Middle frontal gyrus (tissue), 1 donor: ENCODE measurements at regions not wholly inside any gene's neighbourhood (a gene's known extent, or its start where the extent isn't known, plus 50 kb on each side); places are given as distances from the start of the nearest gene placed in this dataset.
"Not testable (repeated sequence)": the region's sequence is repeated elsewhere in the genome, so short reads cannot be mapped to it uniquely, and the experiment has no call there.

Experiments used
- DNase-seq: peaks from one replicate; pipeline ENCODE4 v3.0.0-alpha.2; 2015; ENCODE audit warnings: low spot score; ENCODE audit errors: extremely low spot score

DNA sequence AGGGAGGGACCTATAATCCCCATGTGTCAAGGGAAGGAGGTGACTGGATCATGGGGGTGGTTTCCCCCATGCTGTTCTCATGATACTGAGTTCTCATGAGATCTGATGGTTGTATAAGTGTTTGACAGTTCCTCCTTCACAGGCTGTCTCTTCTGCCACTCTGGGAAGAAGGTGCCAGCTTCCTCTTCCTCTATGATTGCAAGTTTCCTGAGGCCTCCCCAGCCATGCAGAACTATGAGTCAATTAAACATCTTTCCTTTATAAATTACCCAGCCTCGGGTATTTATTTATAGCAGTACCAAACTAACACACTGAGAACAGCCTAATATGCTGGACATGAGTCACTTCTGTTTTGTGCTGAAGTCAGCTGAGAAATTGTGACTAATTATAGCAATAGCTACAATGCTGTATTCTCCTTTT is 656.9 kb upstream of the CPEB2 start:
- no peak for DNase-seq

- DNase-seq, result no peak
Observed at GRCh38 chr4:14347526-14347925, 654.8 kb upstream of the CPEB2 start.

- DNase-seq, result no peak
Observed at GRCh38 chr4:14348506-14348905, 653.8 kb upstream of the CPEB2 start.

GRCh38 chr4:14358544-14359160 is 643.6 kb upstream of the CPEB2 start:
- DNase-seq, result not testable (repeated sequence)

DNA sequence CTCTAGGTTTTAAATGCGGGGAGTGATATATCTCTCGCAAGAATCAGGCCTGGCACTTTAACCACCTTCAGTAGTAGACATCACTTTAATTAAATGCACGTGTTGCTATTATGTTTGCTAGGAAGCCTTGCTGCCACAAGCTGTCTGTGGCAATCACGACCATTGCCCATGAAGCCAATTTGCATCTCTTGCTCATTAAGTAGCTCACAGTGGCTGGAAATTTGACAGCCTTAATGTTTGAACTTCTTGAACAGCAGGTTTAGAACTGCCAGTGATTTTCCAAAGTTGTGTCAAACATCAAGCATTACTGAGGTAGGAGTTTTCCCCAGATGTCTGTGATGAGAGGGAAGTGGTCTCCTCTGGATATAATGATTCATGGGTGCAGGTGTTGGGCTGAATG is 642.3 kb upstream of the CPEB2 start:
- DNase-seq, result no peak

GRCh38 chr4:14361084-14361483 is 641.2 kb upstream of the CPEB2 start:
- no peak for DNase-seq

DNA sequence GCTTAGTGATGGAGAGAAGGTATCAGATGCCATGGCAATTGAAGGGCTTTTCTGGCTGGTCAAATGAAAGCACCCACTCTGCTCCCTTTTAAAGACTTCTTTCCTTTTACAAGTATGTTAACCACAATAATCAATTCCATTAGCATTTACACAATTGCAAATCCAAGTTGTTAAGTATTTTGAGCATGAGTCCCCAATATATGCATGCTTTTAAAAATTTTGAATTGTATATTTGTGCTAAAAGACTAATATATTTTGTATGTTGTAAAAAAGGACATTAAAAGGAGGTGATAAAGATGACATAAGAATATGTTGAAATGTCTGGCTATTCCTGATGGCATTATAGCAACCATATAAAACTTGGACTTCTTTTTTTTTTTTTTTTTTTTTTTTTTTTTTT is 639.9 kb upstream of the CPEB2 start:
- no peak for DNase-seq

GRCh38 chr4:14364953-14365536 is 637.2 kb upstream of the CPEB2 start:
- DNase-seq, result no peak

DNA sequence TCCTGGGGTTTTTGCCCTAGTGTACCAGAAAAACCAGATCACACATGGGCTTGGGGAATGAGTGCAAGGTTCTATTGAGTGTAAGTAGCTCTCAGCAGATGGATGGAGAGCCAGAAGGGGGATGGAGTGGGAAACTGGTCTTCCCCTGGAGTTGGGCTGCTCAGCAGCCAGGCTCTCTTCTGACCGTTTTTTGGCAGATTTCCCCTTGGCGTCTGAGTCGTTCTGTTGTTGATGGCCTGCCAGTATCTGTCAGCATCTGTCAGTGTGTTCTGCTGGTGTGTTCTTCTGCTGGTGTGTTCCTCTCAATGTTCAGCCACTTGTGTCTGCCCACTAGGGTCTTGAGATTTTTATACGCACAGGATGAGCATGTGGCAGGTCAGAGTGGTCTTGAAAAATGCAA is 633.9 kb upstream of the CPEB2 start:
- no peak for DNase-seq

DNA sequence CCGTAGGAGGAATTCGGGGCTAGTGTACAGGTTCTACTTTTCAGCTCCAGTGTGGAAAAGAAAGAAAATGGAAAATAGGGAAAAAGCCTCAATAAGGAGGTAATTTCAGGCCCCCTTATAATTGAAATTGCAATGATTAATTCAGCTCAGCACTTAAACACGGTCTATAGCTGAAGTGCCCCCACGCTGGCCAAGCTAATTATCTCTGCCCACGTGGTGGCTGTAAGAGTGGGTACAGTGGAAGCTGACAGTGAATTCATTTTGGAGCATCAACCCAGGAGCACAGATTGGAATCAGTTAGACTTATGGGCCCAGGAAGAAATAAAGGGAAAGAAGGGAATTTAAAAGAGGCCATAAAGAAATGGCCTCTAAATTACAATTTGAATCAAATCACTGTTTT is 631.1 kb upstream of the CPEB2 start:
- DNase-seq, result no peak

DNA sequence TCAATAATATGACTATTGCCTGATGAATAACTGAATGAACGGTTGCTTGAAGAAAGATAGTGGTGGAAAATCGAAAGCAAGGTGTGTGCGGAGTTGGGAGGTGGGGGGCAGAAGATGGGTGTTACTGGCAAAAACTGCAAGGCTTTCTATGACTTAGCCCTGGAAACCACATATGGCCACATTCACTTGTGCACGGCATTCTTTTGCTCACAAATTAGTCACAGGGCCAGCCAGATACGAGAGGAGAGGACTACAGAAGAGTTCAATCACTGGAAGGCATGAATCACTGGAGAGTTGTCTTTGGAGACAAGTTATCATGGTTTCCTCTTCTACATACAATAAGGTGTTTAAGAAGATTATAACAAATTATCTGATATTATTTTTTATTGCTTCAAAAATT is 626.5 kb upstream of the CPEB2 start:
- DNase-seq, result no peak

DNA sequence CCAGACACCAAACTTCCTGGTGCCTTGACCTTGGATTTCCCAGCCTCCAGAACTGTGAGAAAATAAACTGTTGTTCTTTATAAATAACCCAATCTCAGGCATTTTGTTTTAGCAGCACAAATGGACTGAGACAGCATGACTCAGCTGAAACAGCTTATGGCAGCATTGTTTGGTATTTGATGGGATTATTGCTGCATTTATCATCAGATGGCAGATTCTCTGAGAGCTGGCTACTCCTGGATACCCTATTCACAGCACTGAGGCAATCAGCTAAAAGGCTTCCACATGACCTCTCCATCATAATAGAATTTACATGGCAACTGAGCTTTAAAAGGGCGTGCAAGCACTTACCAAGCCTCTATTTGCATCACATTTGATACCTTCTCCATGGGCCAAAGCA is 623.1 kb upstream of the CPEB2 start:
- DNase-seq, result no peak

DNA sequence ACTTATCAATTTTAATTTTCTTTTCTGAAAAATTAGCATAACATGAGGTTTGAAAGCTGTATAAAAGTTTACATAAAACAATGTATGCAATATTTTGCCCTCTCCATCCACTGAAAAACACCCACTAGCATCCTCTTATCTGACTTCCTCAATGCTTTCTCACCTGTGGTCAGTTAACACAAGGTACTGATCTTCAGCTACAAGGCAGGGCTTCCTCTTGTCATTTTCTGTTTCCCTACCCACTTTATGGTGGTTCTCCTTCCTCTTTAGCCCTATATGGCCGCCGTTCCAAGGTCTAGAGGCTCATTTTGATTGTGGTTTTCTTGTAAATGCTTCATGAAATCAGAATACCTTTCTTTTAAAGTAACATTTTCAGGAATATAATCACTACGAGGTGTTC is 618.6 kb upstream of the CPEB2 start:
- no peak for DNase-seq

- no peak for DNase-seq
Observed at GRCh38 chr4:14384824-14385223, 617.5 kb upstream of the CPEB2 start.

GRCh38 chr4:14386196-14386595 is 616.1 kb upstream of the CPEB2 start:
- no peak for DNase-seq

DNA sequence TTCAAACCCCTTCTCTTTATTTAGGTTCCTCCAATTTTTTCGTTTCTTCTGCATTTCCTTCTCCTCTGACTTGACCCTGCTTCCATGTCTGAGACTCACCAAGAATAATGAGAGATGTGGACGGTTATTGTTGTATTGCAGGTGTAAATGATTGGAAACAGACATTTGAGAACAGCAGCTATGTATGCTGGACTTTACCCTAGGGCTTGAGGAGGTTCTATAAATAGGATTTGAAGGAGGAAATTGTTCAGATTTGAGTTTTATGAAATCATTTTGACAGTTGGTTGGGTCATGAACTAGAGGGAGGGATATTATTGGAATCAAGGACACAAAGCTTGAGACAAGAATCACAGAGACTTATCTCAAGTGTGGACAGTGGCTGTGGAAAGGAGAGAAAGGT is 614.6 kb upstream of the CPEB2 start:
- no peak for DNase-seq

DNA sequence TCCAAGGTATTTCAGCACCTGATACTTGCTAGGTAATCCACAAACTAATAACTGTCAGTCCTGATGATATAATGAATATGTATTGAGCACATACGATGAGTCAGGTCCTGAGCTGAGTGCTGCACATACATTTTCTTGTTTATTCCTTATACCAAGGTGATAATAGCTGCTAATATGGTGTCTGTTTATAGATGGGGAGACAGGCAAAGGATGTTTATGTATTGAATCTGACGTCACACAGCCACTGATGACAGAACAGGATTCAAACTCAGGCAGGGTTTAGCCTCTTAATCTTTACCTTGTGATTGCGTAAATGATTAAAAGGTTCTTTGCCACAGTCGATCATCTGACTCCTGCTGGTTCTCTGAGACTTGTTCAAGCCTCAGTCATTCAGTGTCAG is 609.9 kb upstream of the CPEB2 start:
- no peak for DNase-seq

- DNase-seq, result no peak
Observed at GRCh38 chr4:14396183-14396582, 606.1 kb upstream of the CPEB2 start.

DNA sequence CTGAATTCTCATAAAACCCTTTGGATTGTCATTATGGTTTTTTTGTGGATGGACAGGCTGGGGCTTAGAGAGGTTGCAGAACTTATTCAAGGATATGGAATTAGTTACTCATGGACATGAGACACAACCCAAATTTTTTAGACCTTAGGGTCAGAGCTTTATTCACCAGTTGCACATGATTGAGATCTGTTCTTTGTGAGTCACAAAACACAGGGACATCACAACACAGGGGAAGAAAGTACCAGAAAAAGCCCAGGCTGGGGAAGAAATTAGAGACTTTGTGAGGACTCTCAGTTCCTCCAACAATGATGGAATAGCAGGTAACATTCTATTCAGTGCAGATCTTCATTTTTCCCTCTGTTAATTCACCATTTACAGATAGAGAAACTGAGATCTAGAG is 602.4 kb upstream of the CPEB2 start:
- no peak for DNase-seq

DNA sequence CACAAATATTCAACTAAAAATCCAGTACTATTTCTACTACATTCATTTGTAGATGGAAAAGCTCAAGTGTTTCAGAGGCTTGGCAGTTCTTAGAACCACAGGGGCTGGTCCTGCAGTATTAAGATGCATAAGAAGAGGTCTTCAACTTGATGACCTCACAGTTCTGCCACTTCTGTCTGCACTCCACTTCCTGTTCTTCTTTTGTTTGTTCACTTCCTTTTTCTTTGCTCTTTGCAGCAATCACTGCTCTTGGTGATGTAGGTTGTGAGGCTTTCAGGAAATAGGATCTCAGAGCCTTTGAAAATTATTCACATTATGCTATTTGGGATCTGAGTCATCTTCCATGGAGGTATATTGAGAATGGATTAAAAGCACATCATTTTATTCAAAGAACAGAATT is 602.0 kb upstream of the CPEB2 start:
- DNase-seq, result no peak

DNA sequence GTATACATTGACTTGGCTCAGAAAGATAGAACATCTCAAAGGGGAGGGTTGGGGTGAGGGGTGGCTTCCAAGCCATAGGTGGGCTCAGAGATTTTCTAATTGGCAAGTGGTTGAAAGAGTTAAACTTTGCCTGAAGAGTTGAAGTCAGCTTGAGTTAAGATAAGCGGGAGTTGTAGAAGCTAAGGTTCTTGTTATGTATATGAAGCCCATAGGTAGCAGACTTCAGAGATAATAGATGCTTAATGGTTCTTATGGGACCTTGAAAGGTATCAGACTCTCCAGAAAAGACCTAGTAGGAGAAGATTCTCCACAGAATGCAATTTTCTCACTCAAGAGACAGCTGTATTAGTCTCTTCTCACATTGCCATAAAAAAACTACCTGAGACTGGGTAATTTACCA is 599.1 kb upstream of the CPEB2 start:
- DNase-seq, result no peak

GRCh38 chr4:14404730-14405129 is 597.6 kb upstream of the CPEB2 start:
- no peak for DNase-seq

DNA sequence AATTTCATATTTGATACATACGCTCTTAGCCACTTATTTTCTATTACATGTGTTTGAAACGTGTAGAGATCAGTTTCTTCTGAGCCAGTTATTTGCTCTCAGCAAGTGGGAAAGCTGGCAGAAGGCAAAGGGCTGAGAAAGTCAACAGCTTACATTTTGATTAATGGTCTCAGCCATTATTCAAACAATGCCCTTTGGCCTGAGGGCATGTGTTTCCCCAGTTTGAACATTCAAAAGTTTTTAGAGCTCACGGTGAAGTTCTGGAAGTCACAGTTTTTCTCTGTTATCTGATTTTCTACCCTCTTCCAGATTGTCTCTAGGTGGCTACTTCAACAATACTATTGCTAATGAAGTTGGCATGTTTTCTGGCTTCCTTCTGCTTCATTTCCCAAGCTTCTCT is 591.8 kb upstream of the CPEB2 start:
- DNase-seq, result no peak

GRCh38 chr4:14415146-14415545 is 587.1 kb upstream of the CPEB2 start:
- DNase-seq, result no peak
